ENCODE measurements at regions not wholly inside any gene's neighbourhood (a gene's known extent, or its start where the extent isn't known, plus 50 kb on each side); places are given as distances from the start of the nearest gene placed in this dataset.
"Not testable (repeated sequence)": the region's sequence is repeated elsewhere in the genome, so short reads cannot be mapped to it uniquely, and the experiment has no call there.

GRCh38 chr5:71807909-71808308 is 88.8 kb downstream of the CARTPT start:
- Mint-ChIP-seq H3K27me3 (peaks cover 12% of the 10 kb centered on the region), H3K4me3 (no peak overlapping the region), H3K27ac (no peak overlapping the region), H3K4me1 (no peaks in the 10 kb centered on the region), H3K9me3 (no peaks in the 10 kb centered on the region), H3K36me3 (no peaks in the 10 kb centered on the region)
- CTCF ChIA-PET, result no interaction called here
- no peak for DNase-seq

- H3K27me3 Mint-ChIP-seq, result peaks cover 12% of the 10 kb centered on the region
- H3K4me1 Mint-ChIP-seq, result no peaks in the 10 kb centered on the region
- H3K27ac Mint-ChIP-seq, result no peak overlapping the region
- no peaks in the 10 kb centered on the region for H3K9me3 Mint-ChIP-seq
- CTCF ChIA-PET, result no interaction called here
- no peaks in the 10 kb centered on the region for H3K36me3 Mint-ChIP-seq
- no peak overlapping the region for H3K4me3 Mint-ChIP-seq
- DNase-seq, result no peak
These were observed 90.4 kb downstream of the CARTPT start for GRCh38 chr5:71809446-71809845.

GRCh38 chr5:71810023-71810422 is 90.9 kb downstream of the CARTPT start:
- Mint-ChIP-seq H3K27ac (no peak overlapping the region), H3K36me3 (no peaks in the 10 kb centered on the region), H3K9me3 (no peaks in the 10 kb centered on the region), H3K27me3 (peaks cover 12% of the 10 kb centered on the region), H3K4me3 (no peak overlapping the region), H3K4me1 (no peaks in the 10 kb centered on the region)
- DNase-seq, result no peak
- CTCF ChIA-PET, result no interaction called here

- Mint-ChIP-seq H3K4me3 (no peak overlapping the region), H3K4me1 (no peaks in the 10 kb centered on the region), H3K9me3 (no peaks in the 10 kb centered on the region), H3K27me3 (peaks cover 12% of the 10 kb centered on the region), H3K27ac (no peak overlapping the region), H3K36me3 (no peaks in the 10 kb centered on the region)
- no peak for DNase-seq
- CTCF ChIA-PET, result no interaction called here
These were observed 91.6 kb downstream of the CARTPT start for GRCh38 chr5:71810471-71811195.

- Mint-ChIP-seq H3K9me3 (no peaks in the 10 kb centered on the region), H3K36me3 (no peaks in the 10 kb centered on the region), H3K4me1 (no peaks in the 10 kb centered on the region), H3K27me3 (peaks cover 12% of the 10 kb centered on the region), H3K27ac (no peak overlapping the region), H3K4me3 (no peak overlapping the region)
- no peak for DNase-seq
- CTCF ChIA-PET, result no interaction called here
These were observed 92.7 kb downstream of the CARTPT start for GRCh38 chr5:71811779-71812178.

- no peak for DNase-seq
- Mint-ChIP-seq H3K9me3 (no peaks in the 10 kb centered on the region), H3K27me3 (peaks cover 4% of the 10 kb centered on the region), H3K36me3 (no peaks in the 10 kb centered on the region), H3K4me1 (no peaks in the 10 kb centered on the region), H3K27ac (no peak overlapping the region), H3K4me3 (no peak overlapping the region)
- CTCF ChIA-PET, result no interaction called here
These were observed 97.2 kb downstream of the CARTPT start for GRCh38 chr5:71816307-71816706.

GRCh38 chr5:71817891-71818290 is 98.8 kb downstream of the CARTPT start:
- peaks cover 4% of the 10 kb centered on the region for H3K27me3 Mint-ChIP-seq
- CTCF ChIA-PET, result no interaction called here
- H3K4me3 Mint-ChIP-seq, result no peak overlapping the region

GRCh38 chr5:71821029-71821428 is 102.0 kb downstream of the CARTPT start:
- H3K4me3 Mint-ChIP-seq, result no peak overlapping the region
- peaks cover 4% of the 10 kb centered on the region for H3K27me3 Mint-ChIP-seq
- CTCF ChIA-PET, result no interaction called here
- DNase-seq, result no peak
- H3K4me1 Mint-ChIP-seq, result no peaks in the 10 kb centered on the region
- no peak overlapping the region for H3K27ac Mint-ChIP-seq
- H3K36me3 Mint-ChIP-seq, result no peaks in the 10 kb centered on the region
- peaks cover 3% of the 10 kb centered on the region for H3K9me3 Mint-ChIP-seq

More at GRCh38 chr5:71817891-71818290, 98.8 kb downstream of the CARTPT start:
- no peaks in the 10 kb centered on the region for H3K4me1 Mint-ChIP-seq
- H3K36me3 Mint-ChIP-seq, result no peaks in the 10 kb centered on the region
- no peak for DNase-seq
- no peaks in the 10 kb centered on the region for H3K9me3 Mint-ChIP-seq
- no peak overlapping the region for H3K27ac Mint-ChIP-seq

GRCh38 chr5:71822065-71822464 is 103.0 kb downstream of the CARTPT start:
- peaks cover 10% of the 10 kb centered on the region for H3K9me3 Mint-ChIP-seq
- DNase-seq, H3K27me3 Mint-ChIP-seq, H3K36me3 Mint-ChIP-seq, H3K4me3 Mint-ChIP-seq, CTCF ChIA-PET, H3K4me1 Mint-ChIP-seq, H3K27ac Mint-ChIP-seq: not testable (repeated sequence)

- Mint-ChIP-seq H3K9me3 (peaks cover 20% of the 10 kb centered on the region), H3K4me3 (no peak overlapping the region)
These were observed 106.9 kb downstream of the CARTPT start for GRCh38 chr5:71825992-71826391.

GRCh38 chr5:71828291-71829040 is 109.4 kb downstream of the CARTPT start:
- Mint-ChIP-seq H3K9me3 (peaks cover 20% of the 10 kb centered on the region), H3K36me3 (no peaks in the 10 kb centered on the region), H3K4me1 (peaks cover 4% of the 10 kb centered on the region), H3K27ac (no peak overlapping the region), H3K27me3 (no peaks in the 10 kb centered on the region), H3K4me3 (no peak overlapping the region)
- CTCF ChIA-PET, result no interaction called here
- no peak for DNase-seq

More at GRCh38 chr5:71825992-71826391, 106.9 kb downstream of the CARTPT start:
- no peak for DNase-seq
- peaks cover 4% of the 10 kb centered on the region for H3K4me1 Mint-ChIP-seq
- H3K36me3 Mint-ChIP-seq, result no peaks in the 10 kb centered on the region
- CTCF ChIA-PET, result no interaction called here
- H3K27me3 Mint-ChIP-seq, result no peaks in the 10 kb centered on the region
- H3K27ac Mint-ChIP-seq, result no peak overlapping the region

- no peak overlapping the region for H3K4me3 Mint-ChIP-seq
- CTCF ChIA-PET, result no interaction called here
These were observed 110.1 kb downstream of the CARTPT start for GRCh38 chr5:71829206-71829605.

GRCh38 chr5:71830681-71831539 is 111.8 kb downstream of the CARTPT start:
- no peak overlapping the region for H3K27ac Mint-ChIP-seq
- CTCF ChIA-PET, result no interaction called here
- no peaks in the 10 kb centered on the region for H3K27me3 Mint-ChIP-seq
- peaks cover 4% of the 10 kb centered on the region for H3K4me1 Mint-ChIP-seq
- no peak overlapping the region for H3K4me3 Mint-ChIP-seq
- DNase-seq, result no peak
- H3K36me3 Mint-ChIP-seq, result no peaks in the 10 kb centered on the region
- H3K9me3 Mint-ChIP-seq, result peaks cover 17% of the 10 kb centered on the region

More at GRCh38 chr5:71829206-71829605, 110.1 kb downstream of the CARTPT start:
- Mint-ChIP-seq H3K27ac (no peak overlapping the region), H3K9me3 (peaks cover 20% of the 10 kb centered on the region), H3K4me1 (peaks cover 4% of the 10 kb centered on the region), H3K27me3 (no peaks in the 10 kb centered on the region), H3K36me3 (no peaks in the 10 kb centered on the region)
- DNase-seq, result no peak

- Mint-ChIP-seq H3K27me3 (no peaks in the 10 kb centered on the region), H3K9me3 (peaks cover 8% of the 10 kb centered on the region), H3K36me3 (no peaks in the 10 kb centered on the region), H3K4me1 (peaks cover 4% of the 10 kb centered on the region), H3K27ac (no peak overlapping the region), H3K4me3 (no peak overlapping the region)
- no peak for DNase-seq
- CTCF ChIA-PET, result no interaction called here
These were observed 114.0 kb downstream of the CARTPT start for GRCh38 chr5:71832812-71833715.
